ENCODE measurements at regions not wholly inside any gene's neighbourhood (a gene's known extent, or its start where the extent isn't known, plus 50 kb on each side); places are given as distances from the start of the nearest gene placed in this dataset.

DNA sequence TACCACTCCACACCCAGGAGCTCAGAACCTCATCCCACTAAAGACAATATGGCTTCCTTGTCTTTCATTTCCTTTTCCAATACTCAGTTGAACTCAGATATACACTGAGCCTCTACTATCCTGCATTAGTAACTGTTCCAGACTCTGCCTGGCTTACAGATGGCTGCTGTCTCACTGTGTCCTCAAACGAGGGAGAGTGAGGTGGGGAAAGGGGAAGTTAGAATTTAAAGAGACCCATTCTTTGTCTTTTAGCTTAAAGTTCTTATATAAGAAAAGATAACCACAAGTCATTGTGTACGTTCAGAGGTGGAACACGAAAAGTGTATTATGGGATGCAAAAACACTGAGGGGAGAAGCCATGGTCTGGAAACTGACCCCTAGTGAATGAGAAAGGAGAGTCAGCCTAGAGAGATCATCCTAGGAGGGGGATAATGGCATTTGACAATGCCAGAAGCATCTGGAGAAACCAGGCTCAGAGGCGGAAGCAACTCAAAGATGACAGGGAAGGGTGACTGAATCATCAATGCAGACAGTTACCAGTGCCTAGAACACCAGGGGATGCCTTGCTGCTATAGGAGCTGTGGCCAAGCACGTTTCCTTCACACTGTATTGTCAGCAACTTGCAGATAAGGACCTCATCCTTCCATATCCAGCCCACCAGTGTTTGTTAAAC lies 170.7 kb downstream of the CYRIA start:
- Histone ChIP-seq H3K4me1 (ENCODE audit: control insufficient read depth in 2 of 2, insufficient read depth in 2 of 2, low read length in 1 of 2) (no peaks in the 10 kb centered on the region), H3K36me3 (ENCODE audit: control insufficient read depth in 2 of 2, insufficient read depth in 2 of 2, low read length in 1 of 2) (no peaks in the 10 kb centered on the region), H3K27ac (ENCODE audit: low read depth in 2 of 2, low read length in 1 of 2) (no peak overlapping the region), H3K4me3 (ENCODE audit: low read depth in 1 of 2, low read length in 2 of 2) (no peak overlapping the region), H3K27me3 (ENCODE audit: control insufficient read depth in 1 of 2, insufficient read depth in 2 of 2, low read length in 2 of 2) (no peaks in the 10 kb centered on the region), H3K9me3 (ENCODE audit: control insufficient read depth in 2 of 2, insufficient read depth in 1 of 2, low read depth in 1 of 2, low read length in 1 of 2) (no peaks in the 10 kb centered on the region)
- 65 to 66% methylated on average over 5 of the region's 5 CpGs for whole genome bisulfite sequencing, 2 donors

GRCh38 chr2:16493788-16494187 lies 171.8 kb downstream of the CYRIA start:
- no peaks in the 10 kb centered on the region for H3K36me3 ChIP-seq (ENCODE audit: control insufficient read depth in 2 of 2, insufficient read depth in 2 of 2, low read length in 1 of 2)
- H3K4me3 ChIP-seq (ENCODE audit: low read depth in 1 of 2, low read length in 2 of 2), result no peak overlapping the region
- WGBS, 2 donors, result 81 to 88% methylated on average over 3 of the region's 3 CpGs
- H3K9me3 ChIP-seq (ENCODE audit: control insufficient read depth in 2 of 2, insufficient read depth in 1 of 2, low read depth in 1 of 2, low read length in 1 of 2), result no peaks in the 10 kb centered on the region
- H3K4me1 ChIP-seq (ENCODE audit: control insufficient read depth in 2 of 2, insufficient read depth in 2 of 2, low read length in 1 of 2), result no peaks in the 10 kb centered on the region
- no peak overlapping the region for H3K27ac ChIP-seq (ENCODE audit: low read depth in 2 of 2, low read length in 1 of 2)
- H3K27me3 ChIP-seq (ENCODE audit: control insufficient read depth in 1 of 2, insufficient read depth in 2 of 2, low read length in 2 of 2), result no peaks in the 10 kb centered on the region

DNA sequence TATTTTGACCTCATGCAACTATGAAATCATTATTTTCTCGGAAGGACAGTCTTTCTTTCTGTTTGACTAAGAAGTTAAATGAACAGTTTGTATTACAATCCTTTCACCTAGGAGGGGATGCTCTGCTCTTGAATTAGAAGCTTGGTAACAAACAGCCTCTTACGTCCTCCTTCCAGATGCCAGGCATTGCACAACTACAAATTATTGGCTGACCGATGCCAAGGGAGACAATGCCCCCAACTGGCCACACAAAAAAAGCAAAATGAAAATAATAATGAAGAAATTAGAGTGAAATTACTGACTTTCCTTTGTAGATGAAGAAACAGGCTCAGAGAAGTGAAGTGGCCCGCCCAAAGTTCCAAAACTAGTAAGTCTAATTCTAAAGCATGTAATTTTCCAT lies 177.9 kb downstream of the CYRIA start:
- Histone ChIP-seq H3K27me3 (ENCODE audit: control insufficient read depth in 1 of 2, insufficient read depth in 2 of 2, low read length in 2 of 2) (no peaks in the 10 kb centered on the region), H3K36me3 (ENCODE audit: control insufficient read depth in 2 of 2, insufficient read depth in 2 of 2, low read length in 1 of 2) (no peaks in the 10 kb centered on the region), H3K4me3 (ENCODE audit: low read depth in 1 of 2, low read length in 2 of 2) (no peak overlapping the region), H3K27ac (ENCODE audit: low read depth in 2 of 2, low read length in 1 of 2) (no peak overlapping the region), H3K9me3 (ENCODE audit: control insufficient read depth in 2 of 2, insufficient read depth in 1 of 2, low read depth in 1 of 2, low read length in 1 of 2) (no peaks in the 10 kb centered on the region), H3K4me1 (ENCODE audit: control insufficient read depth in 2 of 2, insufficient read depth in 2 of 2, low read length in 1 of 2) (no peaks in the 10 kb centered on the region)
- WGBS, 2 donors, result 32 to 42% methylated on average over 4 of the region's 4 CpGs

GRCh38 chr2:16485251-16485650 lies 180.4 kb downstream of the CYRIA start:
- H3K9me3 ChIP-seq (ENCODE audit: control insufficient read depth in 2 of 2, insufficient read depth in 1 of 2, low read depth in 1 of 2, low read length in 1 of 2), result no peaks in the 10 kb centered on the region
- no peak overlapping the region for H3K27ac ChIP-seq (ENCODE audit: low read depth in 2 of 2, low read length in 1 of 2)
- no peaks in the 10 kb centered on the region for H3K4me1 ChIP-seq (ENCODE audit: control insufficient read depth in 2 of 2, insufficient read depth in 2 of 2, low read length in 1 of 2)
- no peaks in the 10 kb centered on the region for H3K27me3 ChIP-seq (ENCODE audit: control insufficient read depth in 1 of 2, insufficient read depth in 2 of 2, low read length in 2 of 2)
- 91 to 95% methylated on average over 2 of the region's 2 CpGs for WGBS, 2 donors
- H3K4me3 ChIP-seq (ENCODE audit: low read depth in 1 of 2, low read length in 2 of 2), result no peak overlapping the region
- H3K36me3 ChIP-seq (ENCODE audit: control insufficient read depth in 2 of 2, insufficient read depth in 2 of 2, low read length in 1 of 2), result no peaks in the 10 kb centered on the region

DNA sequence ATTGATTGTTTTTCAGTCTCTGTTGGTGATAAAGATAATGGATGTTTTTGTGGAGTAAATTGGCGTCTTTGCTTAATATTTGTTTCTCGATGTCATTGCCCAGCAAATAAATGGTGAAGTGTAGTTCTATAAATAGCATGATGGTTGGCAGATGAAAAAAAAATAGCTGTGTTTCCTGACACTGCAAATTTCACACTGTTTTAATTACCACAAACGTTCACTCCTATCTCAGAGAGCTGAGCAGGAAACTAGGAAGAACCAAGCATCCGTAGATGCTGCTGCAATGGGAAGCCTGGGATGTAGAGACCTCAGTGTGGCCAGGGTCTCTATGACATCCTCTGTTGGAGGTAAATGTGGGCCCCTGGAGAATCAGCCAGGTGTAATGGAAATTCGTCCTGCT lies 183.2 kb downstream of the CYRIA start:
- H3K9me3 ChIP-seq (ENCODE audit: control insufficient read depth in 2 of 2, insufficient read depth in 1 of 2, low read depth in 1 of 2, low read length in 1 of 2), result no peaks in the 10 kb centered on the region
- H3K36me3 ChIP-seq (ENCODE audit: control insufficient read depth in 2 of 2, insufficient read depth in 2 of 2, low read length in 1 of 2), result no peaks in the 10 kb centered on the region
- H3K4me1 ChIP-seq (ENCODE audit: control insufficient read depth in 2 of 2, insufficient read depth in 2 of 2, low read length in 1 of 2), result no peaks in the 10 kb centered on the region
- H3K27ac ChIP-seq (ENCODE audit: low read depth in 2 of 2, low read length in 1 of 2), result no peak overlapping the region
- H3K4me3 ChIP-seq (ENCODE audit: low read depth in 1 of 2, low read length in 2 of 2), result no peak overlapping the region
- WGBS, 2 donors, result 55 to 68% methylated on average over 5 of the region's 5 CpGs
- no peaks in the 10 kb centered on the region for H3K27me3 ChIP-seq (ENCODE audit: control insufficient read depth in 1 of 2, insufficient read depth in 2 of 2, low read length in 2 of 2)

DNA sequence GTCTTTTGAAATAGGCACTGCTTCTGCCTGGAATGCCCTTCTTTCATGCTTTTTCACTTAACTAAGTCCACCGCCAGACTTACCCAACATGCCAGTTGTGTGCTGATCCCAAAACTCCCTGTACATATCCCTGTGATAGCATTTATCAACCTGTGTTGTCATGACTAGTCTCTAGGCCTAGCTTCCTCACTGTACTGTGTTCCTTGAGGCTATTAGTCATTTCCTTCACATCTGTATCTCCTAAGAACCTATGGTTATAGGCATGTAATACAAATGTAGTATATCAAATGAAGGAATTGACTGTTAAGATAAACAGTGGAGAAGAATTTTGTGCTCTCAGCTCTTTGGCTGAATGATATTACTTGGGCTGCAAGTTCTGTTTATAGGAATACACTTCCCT lies 184.3 kb downstream of the CYRIA start:
- Histone ChIP-seq H3K27me3 (ENCODE audit: control insufficient read depth in 1 of 2, insufficient read depth in 2 of 2, low read length in 2 of 2) (no peaks in the 10 kb centered on the region), H3K27ac (ENCODE audit: low read depth in 2 of 2, low read length in 1 of 2) (no peak overlapping the region), H3K4me1 (ENCODE audit: control insufficient read depth in 2 of 2, insufficient read depth in 2 of 2, low read length in 1 of 2) (no peaks in the 10 kb centered on the region), H3K36me3 (ENCODE audit: control insufficient read depth in 2 of 2, insufficient read depth in 2 of 2, low read length in 1 of 2) (no peaks in the 10 kb centered on the region), H3K4me3 (ENCODE audit: low read depth in 1 of 2, low read length in 2 of 2) (no peak overlapping the region), H3K9me3 (ENCODE audit: control insufficient read depth in 2 of 2, insufficient read depth in 1 of 2, low read depth in 1 of 2, low read length in 1 of 2) (no peaks in the 10 kb centered on the region)
- 92 to 94% methylated on average over 1 of the region's 1 CpG for WGBS, 2 donors

DNA sequence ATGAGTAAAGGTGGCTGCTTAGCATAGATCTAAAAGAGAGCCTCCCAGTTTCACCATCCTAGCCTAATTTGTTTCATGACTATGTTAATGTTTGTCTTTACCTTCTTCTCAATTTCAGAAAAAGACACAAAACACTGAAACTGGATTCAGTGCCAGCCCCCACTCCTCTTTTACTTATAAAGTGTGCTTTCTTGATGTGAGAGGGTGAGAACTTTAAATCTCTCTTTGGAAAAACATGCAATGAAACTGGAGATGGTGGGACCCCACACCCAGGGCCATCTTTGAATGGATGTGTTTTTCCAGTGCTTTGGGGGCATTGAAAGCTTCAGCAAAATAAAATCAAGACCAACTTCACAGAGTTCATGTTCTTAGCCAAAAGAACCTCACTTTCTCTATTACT lies 185.9 kb downstream of the CYRIA start:
- Histone ChIP-seq H3K9me3 (ENCODE audit: control insufficient read depth in 2 of 2, insufficient read depth in 1 of 2, low read depth in 1 of 2, low read length in 1 of 2) (no peaks in the 10 kb centered on the region), H3K36me3 (ENCODE audit: control insufficient read depth in 2 of 2, insufficient read depth in 2 of 2, low read length in 1 of 2) (no peaks in the 10 kb centered on the region), H3K27ac (ENCODE audit: low read depth in 2 of 2, low read length in 1 of 2) (no peak overlapping the region), H3K27me3 (ENCODE audit: control insufficient read depth in 1 of 2, insufficient read depth in 2 of 2, low read length in 2 of 2) (no peaks in the 10 kb centered on the region), H3K4me3 (ENCODE audit: low read depth in 1 of 2, low read length in 2 of 2) (no peak overlapping the region), H3K4me1 (ENCODE audit: control insufficient read depth in 2 of 2, insufficient read depth in 2 of 2, low read length in 1 of 2) (no peaks in the 10 kb centered on the region)

DNA sequence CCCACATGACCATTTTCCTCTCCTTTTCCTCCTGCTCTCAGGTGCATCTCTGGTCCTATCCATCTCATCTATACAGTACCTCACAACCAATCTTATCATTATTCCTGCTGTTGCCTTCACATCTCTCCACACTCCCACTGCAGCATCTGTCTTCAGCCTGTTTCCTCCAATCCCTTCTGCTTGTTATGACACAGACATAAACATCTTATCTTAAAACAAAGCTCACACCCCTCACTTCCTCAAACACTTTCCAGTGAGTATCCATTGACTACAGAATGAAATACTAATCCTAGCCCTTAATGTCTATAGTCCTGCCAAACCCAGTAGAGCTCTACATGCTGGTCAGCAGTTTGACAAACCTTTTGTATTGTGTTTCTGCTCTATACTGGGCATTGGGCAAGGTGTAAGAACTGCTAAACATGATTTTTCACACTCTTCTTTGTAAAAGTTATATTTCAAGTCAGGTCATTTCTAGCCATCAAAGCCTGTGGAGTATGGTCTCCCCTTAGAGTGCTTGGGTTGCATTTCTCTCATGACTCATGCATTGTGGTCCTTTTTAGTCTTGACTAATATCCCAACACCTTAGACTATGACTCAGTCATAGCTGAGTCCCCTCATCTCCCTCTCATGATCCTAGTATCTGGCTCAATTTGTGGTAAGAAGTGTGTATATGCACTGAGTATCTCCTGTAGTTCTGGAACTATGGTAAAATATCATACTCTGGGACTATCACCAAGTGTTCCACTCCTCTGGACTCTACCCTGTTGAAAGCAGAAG lies 187.0 kb downstream of the CYRIA start:
- no peak overlapping the region for H3K4me3 ChIP-seq (ENCODE audit: low read depth in 1 of 2, low read length in 2 of 2)
- no peaks in the 10 kb centered on the region for H3K9me3 ChIP-seq (ENCODE audit: control insufficient read depth in 2 of 2, insufficient read depth in 1 of 2, low read depth in 1 of 2, low read length in 1 of 2)
- no peaks in the 10 kb centered on the region for H3K27me3 ChIP-seq (ENCODE audit: control insufficient read depth in 1 of 2, insufficient read depth in 2 of 2, low read length in 2 of 2)
- no peaks in the 10 kb centered on the region for H3K36me3 ChIP-seq (ENCODE audit: control insufficient read depth in 2 of 2, insufficient read depth in 2 of 2, low read length in 1 of 2)
- H3K4me1 ChIP-seq (ENCODE audit: control insufficient read depth in 2 of 2, insufficient read depth in 2 of 2, low read length in 1 of 2), result no peaks in the 10 kb centered on the region
- H3K27ac ChIP-seq (ENCODE audit: low read depth in 2 of 2, low read length in 1 of 2), result no peak overlapping the region

DNA sequence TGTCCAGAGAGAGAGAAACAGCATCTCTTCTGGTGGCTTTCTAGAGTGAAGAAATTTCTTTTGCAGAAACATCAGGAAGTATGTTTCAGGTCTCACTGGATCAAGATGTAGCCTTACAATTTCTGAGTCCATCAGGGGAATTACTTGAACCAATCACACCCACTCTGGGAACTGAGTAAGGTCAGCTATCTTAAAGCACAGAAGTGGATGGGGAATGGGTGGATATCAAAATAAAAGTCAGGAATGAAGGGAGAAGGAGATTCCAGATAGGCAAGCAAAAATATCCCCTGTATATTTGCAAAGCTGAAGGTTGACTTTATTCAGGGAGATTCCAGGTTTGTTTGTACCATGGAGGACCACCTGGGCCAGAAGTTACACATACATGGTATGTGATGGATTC lies 188.0 kb downstream of the CYRIA start:
- H3K4me1 ChIP-seq (ENCODE audit: control insufficient read depth in 2 of 2, insufficient read depth in 2 of 2, low read length in 1 of 2), result no peaks in the 10 kb centered on the region
- no peak overlapping the region for H3K27ac ChIP-seq (ENCODE audit: low read depth in 2 of 2, low read length in 1 of 2)
- H3K4me3 ChIP-seq (ENCODE audit: low read depth in 1 of 2, low read length in 2 of 2), result no peak overlapping the region
- no peaks in the 10 kb centered on the region for H3K9me3 ChIP-seq (ENCODE audit: control insufficient read depth in 2 of 2, insufficient read depth in 1 of 2, low read depth in 1 of 2, low read length in 1 of 2)
- H3K27me3 ChIP-seq (ENCODE audit: control insufficient read depth in 1 of 2, insufficient read depth in 2 of 2, low read length in 2 of 2), result no peaks in the 10 kb centered on the region
- H3K36me3 ChIP-seq (ENCODE audit: control insufficient read depth in 2 of 2, insufficient read depth in 2 of 2, low read length in 1 of 2), result no peaks in the 10 kb centered on the region

- Histone ChIP-seq H3K27ac (ENCODE audit: low read depth in 2 of 2, low read length in 1 of 2) (no peak overlapping the region), H3K4me3 (ENCODE audit: low read depth in 1 of 2, low read length in 2 of 2) (no peak overlapping the region), H3K9me3 (ENCODE audit: control insufficient read depth in 2 of 2, insufficient read depth in 1 of 2, low read depth in 1 of 2, low read length in 1 of 2) (no peaks in the 10 kb centered on the region), H3K36me3 (ENCODE audit: control insufficient read depth in 2 of 2, insufficient read depth in 2 of 2, low read length in 1 of 2) (no peaks in the 10 kb centered on the region), H3K4me1 (ENCODE audit: control insufficient read depth in 2 of 2, insufficient read depth in 2 of 2, low read length in 1 of 2) (no peaks in the 10 kb centered on the region), H3K27me3 (ENCODE audit: control insufficient read depth in 1 of 2, insufficient read depth in 2 of 2, low read length in 2 of 2) (no peaks in the 10 kb centered on the region)
- 32% methylated on average over 2 of the region's 2 CpGs for WGBS, 2 donors
Observed at GRCh38 chr2:16476866-16477265, 188.8 kb downstream of the CYRIA start.

All from esophagus (tissue), 2 donors.